HepG2 (cell line): ENCODE measurements at regions not wholly inside any gene's neighbourhood (a gene's known extent, or its start where the extent isn't known, plus 50 kb on each side); places are given as distances from the start of the nearest gene placed in this dataset.

Experiments used
- ATAC-seq: fragments of 200-7000 bp; cut with Tn5 transposase; 3 replicates; pipeline ENCODE4 v1.9.1; 2020; ENCODE audit warnings: mild to moderate bottlenecking, moderate library complexity
- BruUV-seq: library from RNA; stranded (reverse); fragments of 400-500 nt; replicated peaks from 2 replicates; lab custom pipeline; 2021; lab: Mats Ljungman, UMichigan
- CTCF ChIA-PET: fragments of 300-600 bp; formaldehyde crosslinking; extraction: SDS; loops from one replicate; lab custom pipeline; 2021; ENCODE audit warnings: low total read pairs, inconsistent platforms, low intra/inter-chr PET ratio; lab: Yijun Ruan, JAX
- POLR2A ChIA-PET: fragments of 350-600 bp; sonication (Branson Sonifier 250); formaldehyde crosslinking; loops from one replicate; lab custom pipeline; 2020; ENCODE audit warnings: antibody characterized with exemption, inconsistent platforms; lab: Yijun Ruan, JAX
- DNase-seq: peaks from one replicate; pipeline ENCODE4 v3.0.0-alpha.2; 2015; ENCODE audit warnings: low spot score
- FAIRE-seq: peaks from 3 replicates; lab custom pipeline; 2011; peaks lifted over from hg19 to GRCh38; lab: Jason Lieb, UNC
- H2AFZ ChIP-seq: one replicate; pipeline ENCODE4 v1.6.1; 2011; ENCODE audit warnings: low read length, inconsistent platforms
- H3K27ac ChIP-seq: fragments of 300-600 bp; 3 replicates; pipeline ENCODE4 v1.8.0; 2011; ENCODE audit warnings: mixed run types, mild to moderate bottlenecking, mixed read lengths, low read length, inconsistent platforms; ENCODE audit not compliant: insufficient read depth; ENCODE audit errors: extremely low read length
- H3K27me3 ChIP-seq, 2 experiments: fragments of 200-600 bp in 1 of 2; 2 replicates in 1 of 2; 3 replicates in 1 of 2; pipeline versions ENCODE4 v1.6.0 to v1.8.0; 2011; ENCODE audit warnings: low read length in 2 of 2, mild to moderate bottlenecking in 2 of 2, moderate library complexity in 2 of 2, inconsistent platforms in 1 of 2; ENCODE audit not compliant: insufficient read depth in 2 of 2, control insufficient read depth in 1 of 2
- H3K36me3 ChIP-seq, 2 experiments: fragments of 200-600 bp in 1 of 2; replicated peaks in 1 of 2; 2 replicates in 1 of 2; 3 replicates in 1 of 2; pipeline versions ENCODE4 v1.5.1 to v1.8.0; 2011; ENCODE audit warnings: low read length in 2 of 2, inconsistent platforms in 1 of 2; ENCODE audit not compliant: insufficient read depth in 2 of 2, control insufficient read depth in 1 of 2
- H3K4me1 ChIP-seq: 2 replicates; pipeline ENCODE4 v1.5.1; 2012; ENCODE audit warnings: low read length, inconsistent platforms; ENCODE audit not compliant: insufficient read depth
- H3K4me2 ChIP-seq: 2 replicates; pipeline ENCODE4 v1.6.0; 2011; ENCODE audit warnings: low read depth, low read length, inconsistent platforms
- H3K4me3 ChIP-seq, 3 experiments: fragments of 200-600 bp in 1 of 3; sonication (generic), shearing (Covaris generic) in 1 of 3; replicated peaks in 1 of 3; 2 replicates each; pipeline ENCODE4 v1.5.1; 2011 to 2016; ENCODE audit warnings: low read length in 3 of 3, inconsistent platforms in 2 of 3, low read depth in 2 of 3, mild to moderate bottlenecking in 2 of 3, control low read depth in 1 of 3, mixed read lengths in 1 of 3; ENCODE audit not compliant: insufficient read depth in 1 of 3
- H3K79me2 ChIP-seq: one replicate; pipeline ENCODE4 v1.6.1; 2011; ENCODE audit warnings: low read length, inconsistent platforms; ENCODE audit not compliant: insufficient read depth
- H3K9ac ChIP-seq: 2 replicates; pipeline ENCODE4 v1.6.0; 2011; ENCODE audit warnings: mild to moderate bottlenecking, low read depth, low read length, inconsistent platforms; ENCODE audit not compliant: insufficient read depth
- H3K9me3 ChIP-seq: 2 replicates; pipeline ENCODE4 v1.5.1; 2012; ENCODE audit warnings: mild to moderate bottlenecking, low read length
- H4K20me1 ChIP-seq: 2 replicates; pipeline ENCODE4 v1.6.0; 2011; ENCODE audit warnings: inconsistent platforms, mild to moderate bottlenecking, low read length, moderate library complexity; ENCODE audit not compliant: insufficient read depth
- BRD4 ChIP-seq: sonication (generic); formaldehyde crosslinking; IDR thresholded peaks from 2 replicates; pipeline ENCODE4 v1.4.0; 2020; ENCODE audit warnings: missing genetic modification reagents
- FLYWCH1 ChIP-seq: sonication (generic); formaldehyde crosslinking; IDR thresholded peaks from 2 replicates; pipeline ENCODE4 v1.8.1; 2023; ENCODE audit warnings: mild to moderate bottlenecking, missing genetic modification reagents
- PITX1 ChIP-seq: sonication (generic); formaldehyde crosslinking; IDR thresholded peaks from 2 replicates; pipeline ENCODE4 v1.5.1; 2020; ENCODE audit warnings: mild to moderate bottlenecking, missing genetic modification reagents
- RFXAP ChIP-seq: sonication (generic); formaldehyde crosslinking; IDR thresholded peaks from 2 replicates; pipeline ENCODE4 v1.4.0; 2020; ENCODE audit warnings: missing genetic modification reagents, borderline replicate concordance
- STAT5B ChIP-seq: sonication (generic); formaldehyde crosslinking; IDR thresholded peaks from 2 replicates; pipeline ENCODE4 v1.4.0; 2020; ENCODE audit warnings: missing genetic modification reagents
- THAP11 ChIP-seq: IDR thresholded peaks from 2 replicates; pipeline ENCODE4 v1.6.1; 2016; ENCODE audit warnings: missing biosample characterization, missing genetic modification reagents
- ZNF3 ChIP-seq: IDR thresholded peaks from 2 replicates; pipeline ENCODE4 v1.7.0; 2017; ENCODE audit warnings: inconsistent platforms
- WGBS: methylation state at CpG from one replicate; pipeline ENCODE4 v1.1.6; 2017; ENCODE audit warnings: low lambda C conversion rate; 5-methylcytosine and 5-hydroxymethylcytosine counted together
- in situ Hi-C: cut with HindIII; loops from 2 replicates; pipeline ENCODE4 v1.10.0; 2017; ENCODE audit warnings: low pct_unique_long_range_greater_than_20kb; ENCODE audit not compliant: extremely low pct_ligation_motif_present
- intact Hi-C: fragments of 100-400 bp; cut with micrococcal nuclease; formaldehyde crosslinking; loops from one replicate; pipeline ENCODE4 v1.10.0; 2022; ENCODE audit not compliant: unreplicated experiment
- TF ChIP-seq, protein P1 (sequence below): sonication (generic); formaldehyde crosslinking; IDR thresholded peaks from 2 replicates; pipeline ENCODE4 v1.4.0; 2020; ENCODE audit warnings: mild to moderate bottlenecking, missing genetic modification reagents
- TF ChIP-seq, protein P2 (sequence below): sonication (generic); formaldehyde crosslinking; IDR thresholded peaks from 2 replicates; pipeline ENCODE4 v1.4.0; 2020; ENCODE audit warnings: missing genetic modification reagents, borderline replicate concordance

DNA sequence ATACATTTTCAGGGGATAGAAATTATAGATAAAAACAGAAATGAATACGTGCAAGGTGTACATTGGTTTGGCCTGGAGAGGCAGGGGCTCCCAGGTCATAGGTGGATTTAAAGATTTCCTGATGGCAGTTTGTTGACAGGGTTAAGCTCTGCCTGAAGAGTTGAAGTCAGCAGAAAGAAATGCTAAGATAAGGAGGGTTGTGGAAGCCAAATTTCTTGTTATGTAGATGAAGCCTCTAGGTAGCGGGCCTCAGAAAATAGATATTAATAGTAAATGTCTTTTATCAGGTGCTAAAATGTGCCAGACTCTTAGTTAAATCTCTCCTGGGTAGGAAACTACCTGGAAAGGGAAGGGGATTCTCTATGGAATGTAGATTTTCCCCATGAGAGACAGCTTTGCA lies 188.8 kb downstream of the CDH26 start:
- in situ Hi-C loops, result no loop called here
- no peak overlapping the region for H3K4me2 ChIP-seq
- no peak for FAIRE-seq
- ChIA-PET POLR2A (no interaction called here), CTCF (no interaction called here)
- H3K36me3 ChIP-seq, result no peaks in the 10 kb centered on the region
- no TSS peak for BruUV-seq
- no peak overlapping the region for H3K4me3 ChIP-seq
- no peaks in the 10 kb centered on the region for H3K79me2 ChIP-seq
- H3K9me3 ChIP-seq, result no peaks in the 10 kb centered on the region
- 4% methylated on average over 2 of the region's 2 CpGs for WGBS
- ATAC-seq, result no peak
- no peak overlapping the region for H3K27ac ChIP-seq
- DNase-seq, result no peak
- TF ChIP-seq STAT5B (CRISPR knock-in tag) (no peak), ZNF3 (CRISPR knock-in tag) (no peak), RFXAP (no peak), PITX1 (CRISPR knock-in tag) (no peak), THAP11 (CRISPR knock-in tag) (no peak), FLYWCH1 (no peak), BRD4 (CRISPR knock-in tag) (no peak)
- TF ChIP-seq, protein P1, sequence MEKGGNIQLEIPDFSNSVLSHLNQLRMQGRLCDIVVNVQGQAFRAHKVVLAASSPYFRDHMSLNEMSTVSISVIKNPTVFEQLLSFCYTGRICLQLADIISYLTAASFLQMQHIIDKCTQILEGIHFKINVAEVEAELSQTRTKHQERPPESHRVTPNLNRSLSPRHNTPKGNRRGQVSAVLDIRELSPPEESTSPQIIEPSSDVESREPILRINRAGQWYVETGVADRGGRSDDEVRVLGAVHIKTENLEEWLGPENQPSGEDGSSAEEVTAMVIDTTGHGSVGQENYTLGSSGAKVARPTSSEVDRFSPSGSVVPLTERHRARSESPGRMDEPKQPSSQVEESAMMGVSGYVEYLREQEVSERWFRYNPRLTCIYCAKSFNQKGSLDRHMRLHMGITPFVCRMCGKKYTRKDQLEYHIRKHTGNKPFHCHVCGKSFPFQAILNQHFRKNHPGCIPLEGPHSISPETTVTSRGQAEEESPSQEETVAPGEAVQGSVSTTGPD, result no peak
- TF ChIP-seq, protein P2, sequence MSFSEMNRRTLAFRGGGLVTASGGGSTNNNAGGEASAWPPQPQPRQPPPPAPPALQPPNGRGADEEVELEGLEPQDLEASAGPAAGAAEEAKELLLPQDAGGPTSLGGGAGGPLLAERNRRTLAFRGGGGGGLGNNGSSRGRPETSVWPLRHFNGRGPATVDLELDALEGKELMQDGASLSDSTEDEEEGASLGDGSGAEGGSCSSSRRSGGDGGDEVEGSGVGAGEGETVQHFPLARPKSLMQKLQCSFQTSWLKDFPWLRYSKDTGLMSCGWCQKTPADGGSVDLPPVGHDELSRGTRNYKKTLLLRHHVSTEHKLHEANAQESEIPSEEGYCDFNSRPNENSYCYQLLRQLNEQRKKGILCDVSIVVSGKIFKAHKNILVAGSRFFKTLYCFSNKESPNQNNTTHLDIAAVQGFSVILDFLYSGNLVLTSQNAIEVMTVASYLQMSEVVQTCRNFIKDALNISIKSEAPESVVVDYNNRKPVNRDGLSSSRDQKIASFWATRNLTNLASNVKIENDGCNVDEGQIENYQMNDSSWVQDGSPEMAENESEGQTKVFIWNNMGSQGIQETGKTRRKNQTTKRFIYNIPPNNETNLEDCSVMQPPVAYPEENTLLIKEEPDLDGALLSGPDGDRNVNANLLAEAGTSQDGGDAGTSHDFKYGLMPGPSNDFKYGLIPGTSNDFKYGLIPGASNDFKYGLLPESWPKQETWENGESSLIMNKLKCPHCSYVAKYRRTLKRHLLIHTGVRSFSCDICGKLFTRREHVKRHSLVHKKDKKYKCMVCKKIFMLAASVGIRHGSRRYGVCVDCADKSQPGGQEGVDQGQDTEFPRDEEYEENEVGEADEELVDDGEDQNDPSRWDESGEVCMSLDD, result no peak
- H3K9ac ChIP-seq, result no peak overlapping the region
- H3K4me1 ChIP-seq, result no peaks in the 10 kb centered on the region
- H3K27me3 ChIP-seq, result no peaks in the 10 kb centered on the region
- no peak overlapping the region for H2AFZ ChIP-seq
- intact Hi-C loops, result no loop called here
- H4K20me1 ChIP-seq, result no peaks in the 10 kb centered on the region
